HepG2 (cell line): ENCODE measurements at regions not wholly inside any gene's neighbourhood (a gene's known extent, or its start where the extent isn't known, plus 50 kb on each side); places are given as distances from the start of the nearest gene placed in this dataset.

Experiments used
- AHR ChIP-seq: IDR thresholded peaks from 2 replicates; pipeline ENCODE4 v1.6.1; 2018; ENCODE audit warnings: missing genetic modification reagents, missing compliant biosample characterization
- ATF5 ChIP-seq: sonication (generic); formaldehyde crosslinking; IDR thresholded peaks from 2 replicates; pipeline ENCODE4 v1.4.0; 2020; ENCODE audit warnings: mild to moderate bottlenecking, low read depth, missing genetic modification reagents
- ATM ChIP-seq: fragments of 450-650 bp; IDR thresholded peaks from 2 replicates; pipeline ENCODE4 v1.7.1; 2017; ENCODE audit warnings: mild to moderate bottlenecking, borderline replicate concordance
- CSRNP2 ChIP-seq: sonication (generic); formaldehyde crosslinking; conservative IDR thresholded peaks from 2 replicates; pipeline ENCODE4 v1.8.0; 2022; ENCODE audit warnings: low read depth, missing genetic modification reagents
- DMTF1 ChIP-seq: sonication (generic); formaldehyde crosslinking; IDR thresholded peaks from 2 replicates; pipeline ENCODE4 v1.4.0; 2020; ENCODE audit warnings: mild to moderate bottlenecking, missing genetic modification reagents
- ELF3 ChIP-seq: IDR thresholded peaks from 2 replicates; pipeline ENCODE4 v1.6.1; 2016; ENCODE audit warnings: missing genetic modification reagents, missing compliant biosample characterization
- IKZF5 ChIP-seq: IDR thresholded peaks from 2 replicates; pipeline ENCODE4 v1.6.1; 2018; ENCODE audit warnings: missing genetic modification reagents, mild to moderate bottlenecking, missing compliant biosample characterization
- KLF16 ChIP-seq, 2 experiments: sonication (generic) in 1 of 2; formaldehyde crosslinking in 1 of 2; IDR thresholded peaks; 2 replicates each; pipeline versions ENCODE4 v1.6.1 to v1.8.0; 2016 to 2023; ENCODE audit warnings: missing genetic modification reagents in 2 of 2, missing compliant biosample characterization in 1 of 2
- PHF20 ChIP-seq: sonication (generic); formaldehyde crosslinking; IDR thresholded peaks from 2 replicates; pipeline ENCODE4 v1.5.0; 2020; ENCODE audit warnings: mild to moderate bottlenecking, missing genetic modification reagents
- SPEN ChIP-seq: sonication (generic); formaldehyde crosslinking; IDR thresholded peaks from 2 replicates; pipeline ENCODE4 v1.5.1; 2020; ENCODE audit warnings: low read depth, mild to moderate bottlenecking, missing genetic modification reagents
- ZMYM4 ChIP-seq: sonication (generic); formaldehyde crosslinking; IDR thresholded peaks from 2 replicates; pipeline ENCODE4 v1.8.1; 2023; ENCODE audit warnings: mild to moderate bottlenecking, missing genetic modification reagents
- ZNF337 ChIP-seq: sonication (generic); formaldehyde crosslinking; IDR thresholded peaks from 2 replicates; pipeline ENCODE4 v1.5.1; 2020; ENCODE audit warnings: missing genetic modification reagents, low read depth, mild to moderate bottlenecking, borderline replicate concordance
- ZNF33A ChIP-seq: sonication (generic); formaldehyde crosslinking; IDR thresholded peaks from 2 replicates; pipeline ENCODE4 v1.5.1; 2020; ENCODE audit warnings: missing genetic modification reagents, mild to moderate bottlenecking, moderate library complexity, borderline replicate concordance
- ZNF343 ChIP-seq: sonication (generic); formaldehyde crosslinking; IDR thresholded peaks from 2 replicates; pipeline ENCODE4 v1.4.0; 2020; ENCODE audit warnings: mild to moderate bottlenecking, missing genetic modification reagents
- ZNF431 ChIP-seq: sonication (generic); formaldehyde crosslinking; IDR thresholded peaks from 2 replicates; pipeline ENCODE4 v1.9.0; 2022; ENCODE audit warnings: missing genetic modification reagents, low read depth, mild to moderate bottlenecking, borderline replicate concordance
- ZNF549 ChIP-seq: sonication (generic); formaldehyde crosslinking; IDR thresholded peaks from 2 replicates; pipeline ENCODE4 v1.5.0; 2020; ENCODE audit warnings: missing genetic modification reagents
- ZNF567 ChIP-seq: sonication (generic); formaldehyde crosslinking; IDR thresholded peaks from 2 replicates; pipeline ENCODE4 v1.8.1; 2023; ENCODE audit warnings: mild to moderate bottlenecking, missing genetic modification reagents, borderline replicate concordance
- ZNF605 ChIP-seq: sonication (generic); formaldehyde crosslinking; IDR thresholded peaks from 2 replicates; pipeline ENCODE4 v1.8.0; 2022; ENCODE audit warnings: mild to moderate bottlenecking, missing genetic modification reagents
- ZNF7 ChIP-seq: IDR thresholded peaks from 2 replicates; pipeline ENCODE4 v1.6.1; 2016; ENCODE audit warnings: missing biosample characterization, missing genetic modification reagents
- ZNF724P ChIP-seq: sonication (generic); formaldehyde crosslinking; IDR thresholded peaks from 2 replicates; pipeline ENCODE4 v1.8.0; 2022; ENCODE audit warnings: missing genetic modification reagents, borderline replicate concordance
- TF ChIP-seq, protein P1 (sequence below): sonication (generic); formaldehyde crosslinking; conservative IDR thresholded peaks from 2 replicates; pipeline ENCODE4 v1.8.0; 2022; ENCODE audit warnings: missing genetic modification reagents
- TF ChIP-seq, protein P2 (sequence below): sonication (generic); formaldehyde crosslinking; IDR thresholded peaks from 2 replicates; pipeline ENCODE4 v1.5.0; 2020; ENCODE audit warnings: missing genetic modification reagents, mild to moderate bottlenecking, borderline replicate concordance

DNA sequence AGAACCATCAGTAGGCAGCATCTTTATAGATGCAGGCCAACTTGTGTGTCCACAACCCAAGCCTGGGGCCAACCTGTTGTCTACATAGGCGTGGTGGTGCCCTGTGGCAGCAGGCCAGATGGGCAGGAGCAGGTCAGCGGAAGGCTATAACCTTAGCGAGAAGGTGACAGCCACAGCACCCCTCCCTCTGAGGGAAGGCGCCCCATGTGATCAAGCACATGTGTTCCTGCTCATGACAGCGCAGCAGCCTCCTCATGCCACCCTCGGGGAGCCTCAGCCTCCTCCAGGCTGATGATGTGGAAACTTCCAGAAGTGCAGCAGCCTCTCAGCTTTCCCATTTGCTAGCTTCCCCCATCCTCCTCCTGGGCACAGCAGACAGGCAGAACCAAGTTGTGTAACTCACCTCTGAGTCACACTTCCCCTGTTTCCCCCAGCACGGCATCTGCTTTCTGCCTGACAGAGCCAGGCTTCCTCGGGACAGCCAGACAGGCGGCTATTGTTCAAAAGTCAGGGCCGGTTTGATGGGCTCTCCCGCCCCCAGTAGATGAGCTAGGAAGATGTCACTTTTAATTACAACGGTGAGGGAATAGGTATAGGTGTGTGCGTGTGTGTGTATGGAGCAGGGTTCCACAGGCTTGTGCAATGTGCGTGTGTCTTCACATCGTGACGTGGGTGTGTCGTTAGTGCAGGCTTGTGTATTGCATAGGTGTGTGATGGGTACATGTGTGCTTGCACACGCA, 312.0 kb upstream of the ZMIZ1 start (continued):
- TF ChIP-seq ATF5 (CRISPR knock-in tag) (no peak), CSRNP2 (CRISPR knock-in tag) (no peak), ZNF605 (CRISPR knock-in tag) (no peak), ZNF567 (CRISPR knock-in tag) (no peak), ZNF549 (no peak), SPEN (CRISPR knock-in tag) (no peak), PHF20 (no peak), ZNF724P (CRISPR knock-in tag) (no peak), ATM (no peak), ELF3 (CRISPR knock-in tag) (peak; percentile 42; the same call in 1 of the 2 replicates), ZNF431 (CRISPR knock-in tag) (no peak), ZNF343 (CRISPR knock-in tag) (no peak), AHR (CRISPR knock-in tag) (0 out of 2 replicates have a peak, but pooled peaks have one; percentile 37), ZNF337 (no peak), IKZF5 (peak; percentile 78; the same call in 1 of the 2 replicates), ZMYM4 (CRISPR knock-in tag) (no peak), DMTF1 (no peak), KLF16 (CRISPR knock-in tag; IDR thresholded peaks at IDR 0.05) (no peak), ZNF33A (no peak), ZNF7 (CRISPR knock-in tag) (no peak)
- TF ChIP-seq, protein P1, sequence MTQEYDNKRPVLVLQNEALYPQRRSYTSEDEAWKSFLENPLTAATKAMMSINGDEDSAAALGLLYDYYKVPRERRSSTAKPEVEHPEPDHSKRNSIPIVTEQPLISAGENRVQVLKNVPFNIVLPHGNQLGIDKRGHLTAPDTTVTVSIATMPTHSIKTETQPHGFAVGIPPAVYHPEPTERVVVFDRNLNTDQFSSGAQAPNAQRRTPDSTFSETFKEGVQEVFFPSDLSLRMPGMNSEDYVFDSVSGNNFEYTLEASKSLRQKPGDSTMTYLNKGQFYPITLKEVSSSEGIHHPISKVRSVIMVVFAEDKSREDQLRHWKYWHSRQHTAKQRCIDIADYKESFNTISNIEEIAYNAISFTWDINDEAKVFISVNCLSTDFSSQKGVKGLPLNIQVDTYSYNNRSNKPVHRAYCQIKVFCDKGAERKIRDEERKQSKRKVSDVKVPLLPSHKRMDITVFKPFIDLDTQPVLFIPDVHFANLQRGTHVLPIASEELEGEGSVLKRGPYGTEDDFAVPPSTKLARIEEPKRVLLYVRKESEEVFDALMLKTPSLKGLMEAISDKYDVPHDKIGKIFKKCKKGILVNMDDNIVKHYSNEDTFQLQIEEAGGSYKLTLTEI (CRISPR knock-in tag): no peak
- TF ChIP-seq, protein P2, sequence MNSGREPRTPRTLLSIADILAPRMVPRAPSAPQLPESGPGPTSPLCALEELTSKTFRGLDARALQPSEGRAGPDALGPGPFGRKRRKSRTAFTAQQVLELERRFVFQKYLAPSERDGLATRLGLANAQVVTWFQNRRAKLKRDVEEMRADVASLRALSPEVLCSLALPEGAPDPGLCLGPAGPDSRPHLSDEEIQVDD (CRISPR knock-in tag): no peak
